IMR-90 (cell line): ENCODE measurements at regions not wholly inside any gene's neighbourhood (a gene's known extent, or its start where the extent isn't known, plus 50 kb on each side); places are given as distances from the start of the nearest gene placed in this dataset.

Source experiments
- MXI1 ChIP-seq: IDR thresholded peaks from 2 replicates; pipeline ENCODE4 v1.6.1; 2012; ENCODE audit warnings: low read depth, mild to moderate bottlenecking, low read length, moderate library complexity, borderline replicate concordance
- TF ChIP-seq, protein P1 (sequence below): conservative IDR thresholded peaks from 2 replicates; pipeline ENCODE4 v1.5.1; 2012; ENCODE audit warnings: mild to moderate bottlenecking, low read depth, low read length, improper control_type of control experiment

DNA sequence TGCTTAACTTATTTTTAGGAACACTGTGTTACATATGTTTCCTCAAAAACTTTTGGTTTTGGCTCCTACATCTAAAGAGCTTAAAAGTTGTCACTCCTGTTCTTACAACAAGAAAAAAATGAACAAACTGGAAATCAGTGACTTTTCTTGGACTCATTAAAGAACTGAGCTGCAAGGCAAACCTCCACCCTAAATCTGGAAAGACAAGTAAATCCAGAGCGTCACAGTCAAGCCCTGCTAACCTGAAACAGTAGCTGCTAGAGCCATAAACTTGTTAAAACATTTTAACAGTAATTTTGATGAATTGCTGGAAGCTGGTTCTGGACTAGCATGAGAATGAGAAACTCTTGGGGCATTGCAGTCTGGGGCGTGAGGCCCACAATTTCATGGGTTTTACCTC is 350.5 kb upstream of the COL8A1 start:
- TF ChIP-seq, protein P1, sequence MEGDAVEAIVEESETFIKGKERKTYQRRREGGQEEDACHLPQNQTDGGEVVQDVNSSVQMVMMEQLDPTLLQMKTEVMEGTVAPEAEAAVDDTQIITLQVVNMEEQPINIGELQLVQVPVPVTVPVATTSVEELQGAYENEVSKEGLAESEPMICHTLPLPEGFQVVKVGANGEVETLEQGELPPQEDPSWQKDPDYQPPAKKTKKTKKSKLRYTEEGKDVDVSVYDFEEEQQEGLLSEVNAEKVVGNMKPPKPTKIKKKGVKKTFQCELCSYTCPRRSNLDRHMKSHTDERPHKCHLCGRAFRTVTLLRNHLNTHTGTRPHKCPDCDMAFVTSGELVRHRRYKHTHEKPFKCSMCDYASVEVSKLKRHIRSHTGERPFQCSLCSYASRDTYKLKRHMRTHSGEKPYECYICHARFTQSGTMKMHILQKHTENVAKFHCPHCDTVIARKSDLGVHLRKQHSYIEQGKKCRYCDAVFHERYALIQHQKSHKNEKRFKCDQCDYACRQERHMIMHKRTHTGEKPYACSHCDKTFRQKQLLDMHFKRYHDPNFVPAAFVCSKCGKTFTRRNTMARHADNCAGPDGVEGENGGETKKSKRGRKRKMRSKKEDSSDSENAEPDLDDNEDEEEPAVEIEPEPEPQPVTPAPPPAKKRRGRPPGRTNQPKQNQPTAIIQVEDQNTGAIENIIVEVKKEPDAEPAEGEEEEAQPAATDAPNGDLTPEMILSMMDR = no peak
- no peak for TF ChIP-seq MXI1
